GM21528 (cell line): ENCODE measurements at regions not wholly inside any gene's neighbourhood (a gene's known extent, or its start where the extent isn't known, plus 50 kb on each side); places are given as distances from the start of the nearest gene placed in this dataset.
"Not testable (repeated sequence)": the region's sequence is repeated elsewhere in the genome, so short reads cannot be mapped to it uniquely, and the experiment has no call there.

Source experiments
- ATAC-seq: cut with Tn5 transposase; IDR thresholded peaks from one replicate; pipeline ENCODE4 v1.9.1; 2021; ENCODE audit warnings: mild to moderate bottlenecking, moderate library complexity; ENCODE audit not compliant: unreplicated experiment, low FRiP score

DNA sequence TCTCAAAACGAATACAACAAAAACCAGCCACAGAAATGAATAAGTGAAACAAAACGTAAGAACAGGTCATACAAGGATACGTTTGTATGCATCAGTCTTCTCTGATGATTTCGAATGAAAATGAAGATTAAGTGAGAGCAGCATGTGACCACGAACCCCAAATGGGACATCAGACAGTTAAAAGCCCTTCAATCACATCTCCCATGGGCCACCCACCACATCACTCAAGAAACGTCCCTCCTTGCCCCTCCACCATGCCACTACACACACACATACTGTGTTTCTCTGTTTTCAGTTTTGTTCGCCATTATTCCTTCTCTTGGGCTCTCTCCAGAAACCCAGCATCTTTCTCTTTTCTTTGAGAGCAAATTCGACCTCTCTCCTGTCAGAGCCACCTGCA is 355.6 kb upstream of the KAZN start:
- ATAC-seq = no peak

DNA sequence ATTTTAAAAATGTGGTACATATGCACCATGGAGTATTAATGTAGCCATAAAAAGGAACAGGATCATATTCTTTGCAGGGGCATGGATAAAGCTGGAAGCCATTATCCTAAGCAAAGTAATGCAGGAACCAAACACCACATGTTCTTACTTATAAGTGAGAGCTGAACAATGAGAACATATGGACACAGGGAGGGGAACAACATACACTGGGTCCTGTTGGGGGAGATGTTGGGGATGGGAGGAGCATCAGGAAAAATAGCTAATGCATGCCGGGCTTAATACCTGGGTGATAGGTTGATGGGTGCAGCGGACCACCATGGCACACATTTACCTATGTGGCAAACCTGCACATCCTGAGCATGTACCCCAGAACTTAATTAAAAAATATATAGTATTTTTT is 352.5 kb upstream of the KAZN start:
- ATAC-seq = no peak

DNA sequence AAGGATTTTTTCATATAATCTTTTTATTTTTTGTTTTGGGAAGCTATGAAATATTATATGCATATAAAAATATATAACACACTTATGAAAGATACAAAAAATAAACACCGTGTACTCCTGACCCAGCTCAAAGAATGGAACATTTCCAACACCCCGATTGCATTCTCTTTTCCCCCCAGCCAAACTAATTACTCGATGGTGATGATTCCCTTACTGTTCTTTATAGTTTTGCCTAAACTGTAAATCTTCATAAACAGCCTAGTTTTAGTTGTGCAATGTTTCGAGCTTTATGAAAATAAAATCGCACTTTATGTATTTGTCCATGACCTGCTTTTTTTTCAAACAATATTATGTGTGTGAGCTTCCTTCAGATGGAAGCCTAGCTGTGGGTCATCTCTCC is 352.0 kb upstream of the KAZN start:
- ATAC-seq = no peak

DNA sequence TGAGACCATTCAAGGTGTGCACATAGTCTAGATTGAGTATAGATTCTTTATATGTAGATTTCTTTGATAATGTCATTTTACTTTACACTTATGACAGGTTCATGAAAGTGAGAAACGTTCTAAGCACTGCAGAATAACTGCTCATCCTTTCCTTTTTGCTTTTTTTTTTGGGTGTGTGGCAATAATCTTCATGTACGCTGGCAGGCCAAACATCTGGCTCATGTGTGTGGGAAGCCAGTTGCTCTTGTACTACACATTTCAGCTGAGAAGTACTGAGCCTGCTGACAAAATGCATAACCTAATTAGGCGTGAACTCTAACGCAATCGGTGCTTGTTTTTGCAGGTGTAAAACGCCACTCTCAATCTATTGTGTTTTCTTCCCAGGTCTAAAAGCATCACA is 350.8 kb upstream of the KAZN start:
- no peak for ATAC-seq

DNA sequence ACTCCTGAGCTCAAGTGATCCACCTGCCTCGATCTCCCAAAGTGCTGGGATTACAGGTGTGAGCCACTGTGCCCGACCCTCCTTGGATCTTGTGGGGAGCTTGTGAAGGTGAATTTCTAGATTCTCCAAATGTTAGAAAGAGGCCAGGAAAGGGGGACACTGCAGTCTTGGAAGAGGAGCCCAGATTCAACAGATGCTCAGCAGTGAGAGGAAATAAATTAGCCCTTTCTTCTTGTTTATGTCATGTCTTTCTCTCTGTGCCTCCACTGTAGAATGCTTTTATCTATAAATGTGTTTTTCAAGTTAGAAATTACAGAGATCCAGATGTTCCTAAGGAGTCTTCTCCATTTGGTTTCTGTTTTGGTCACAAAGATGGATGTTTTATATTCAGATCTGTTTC is 346.6 kb upstream of the KAZN start:
- no peak for ATAC-seq

DNA sequence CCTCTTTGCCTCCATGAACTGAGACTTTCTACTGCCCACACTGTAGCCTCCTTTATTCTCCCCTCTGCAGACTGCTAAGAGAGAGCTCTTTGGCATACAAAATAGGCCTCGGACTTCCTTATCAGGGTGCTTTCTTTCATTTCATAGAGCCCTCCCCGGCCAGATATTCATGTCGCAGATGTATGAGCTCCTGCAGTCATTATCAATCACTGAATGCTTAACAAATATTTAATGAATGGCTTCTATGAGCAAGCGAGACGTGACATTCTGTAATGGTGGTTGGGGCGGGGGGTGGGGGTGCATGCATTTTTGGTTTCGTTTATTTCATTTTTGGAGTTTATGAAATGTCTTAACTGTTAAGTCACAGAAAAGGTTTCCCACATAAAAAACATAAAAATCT is 344.8 kb upstream of the KAZN start:
- ATAC-seq = no peak

DNA sequence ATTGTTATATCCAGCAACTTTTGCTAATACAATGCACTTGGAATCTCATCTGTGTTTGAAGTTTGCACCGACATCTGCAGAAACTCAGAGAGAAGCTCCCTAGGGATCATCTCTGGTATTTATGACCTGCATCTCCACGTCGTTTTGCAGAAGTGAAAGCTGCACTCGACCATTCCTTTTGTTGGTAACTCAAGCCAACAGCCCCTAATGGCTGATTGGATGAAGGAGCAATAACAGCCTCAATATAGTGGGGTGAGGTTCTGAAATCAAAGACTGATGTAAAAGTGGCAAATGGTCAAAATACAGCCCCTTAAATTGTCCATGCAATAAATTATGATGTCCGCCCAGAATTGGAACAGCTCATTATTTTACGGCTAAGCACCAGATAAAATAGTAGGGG is 344.2 kb upstream of the KAZN start:
- ATAC-seq = no peak

DNA sequence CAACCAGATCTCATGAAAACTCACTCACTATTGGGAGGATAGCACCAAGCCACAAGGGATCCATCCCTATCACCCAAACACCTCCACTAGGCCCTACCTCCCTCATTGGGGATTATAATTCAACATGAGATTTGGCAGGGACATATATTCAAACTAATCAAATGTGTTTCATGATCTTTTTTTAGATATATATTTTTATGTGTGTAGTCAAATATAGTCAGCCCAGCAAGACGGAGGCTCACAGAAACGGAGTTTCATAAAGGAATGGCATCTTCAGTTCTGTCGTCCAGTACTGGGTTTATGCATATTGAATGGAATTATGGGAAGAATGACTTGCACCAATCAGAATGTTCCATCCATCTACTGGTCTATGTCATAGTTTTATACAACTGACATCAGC is 343.3 kb upstream of the KAZN start:
- ATAC-seq = no peak

DNA sequence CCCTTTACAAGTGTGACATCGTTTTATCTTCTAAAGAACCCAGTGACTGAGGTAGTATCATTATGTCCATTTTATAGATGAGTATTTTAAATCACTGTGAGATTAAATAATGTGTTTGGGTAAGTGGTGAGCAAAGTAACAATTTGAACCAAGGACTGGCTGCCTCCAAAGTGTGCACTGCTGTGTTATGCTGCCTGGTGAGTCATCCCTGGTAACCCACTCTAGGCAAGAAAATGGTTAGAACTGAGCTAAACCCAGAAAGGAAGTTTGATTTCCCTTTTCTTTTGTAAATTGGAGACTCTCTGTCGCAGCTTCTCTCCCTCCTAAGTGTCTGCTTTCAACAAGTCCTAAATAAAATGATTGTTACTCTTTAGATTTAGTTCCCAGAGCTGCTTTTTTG is 342.8 kb upstream of the KAZN start:
- no peak for ATAC-seq

DNA sequence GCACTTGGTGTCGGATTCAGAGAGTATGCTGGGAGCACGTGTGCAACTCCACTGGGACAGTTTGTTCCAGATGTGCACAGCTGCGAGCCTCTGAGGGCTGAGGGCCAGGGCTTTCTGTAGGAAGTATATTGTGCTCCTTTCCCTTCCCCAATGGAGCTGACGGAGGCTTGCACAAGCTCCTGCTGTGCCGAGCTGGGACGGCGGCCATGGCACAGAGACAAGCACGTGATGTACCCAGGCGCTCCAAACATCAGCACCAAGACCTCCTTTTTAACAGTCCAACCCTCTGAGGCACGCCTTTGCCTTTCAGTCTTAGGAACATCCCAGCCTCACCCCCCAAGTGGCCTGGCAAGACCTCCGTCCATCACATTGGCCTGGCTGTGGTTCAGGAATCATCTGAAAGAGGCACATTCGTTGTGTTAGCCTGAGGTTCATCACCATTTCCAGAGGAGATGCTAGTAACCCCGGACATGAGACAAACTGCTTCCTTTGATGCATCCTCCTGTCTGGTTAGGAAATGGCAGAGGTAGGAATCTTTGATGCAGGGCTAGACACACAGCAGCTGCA is 339.2 kb upstream of the KAZN start:
- ATAC-seq = no peak

DNA sequence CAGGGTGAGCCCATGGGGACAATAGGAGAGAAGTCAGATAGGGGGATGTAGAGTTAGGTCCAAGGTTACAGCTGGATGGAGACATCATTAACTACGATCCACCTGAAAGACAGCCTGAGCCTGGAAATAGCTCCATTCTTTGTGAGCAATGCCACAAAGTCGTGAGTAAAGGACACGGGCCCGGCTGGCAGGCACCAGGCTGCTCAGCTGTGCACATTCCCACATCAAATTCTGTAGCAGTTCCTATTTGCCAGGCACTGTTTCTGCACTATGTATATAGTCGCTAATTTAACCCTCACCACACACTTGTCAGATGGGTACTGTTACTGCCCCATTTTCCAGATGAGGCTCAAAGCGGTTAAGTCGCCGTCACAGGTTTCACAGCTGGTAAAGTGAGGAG is 338.0 kb upstream of the KAZN start:
- no peak for ATAC-seq

DNA sequence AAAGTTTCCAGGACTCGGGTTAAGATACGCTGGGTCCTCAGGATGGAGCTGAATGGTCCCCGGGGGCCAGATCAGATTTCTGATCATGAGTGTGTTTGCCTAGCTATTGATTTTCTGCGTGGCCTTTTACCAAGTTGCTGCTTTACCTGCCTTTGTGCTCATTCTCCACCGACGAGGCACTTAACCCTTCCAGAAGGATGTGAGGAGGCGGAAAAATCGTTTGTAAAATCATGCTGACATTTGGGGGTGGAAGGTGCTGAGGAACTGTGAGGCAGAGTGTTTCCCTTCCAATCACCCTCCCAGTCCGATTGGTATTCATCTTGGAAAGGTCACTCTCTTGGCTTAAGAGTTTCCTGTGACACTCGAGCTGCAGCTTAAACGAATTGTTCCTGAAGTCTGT is 337.1 kb upstream of the KAZN start:
- ATAC-seq = no peak

DNA sequence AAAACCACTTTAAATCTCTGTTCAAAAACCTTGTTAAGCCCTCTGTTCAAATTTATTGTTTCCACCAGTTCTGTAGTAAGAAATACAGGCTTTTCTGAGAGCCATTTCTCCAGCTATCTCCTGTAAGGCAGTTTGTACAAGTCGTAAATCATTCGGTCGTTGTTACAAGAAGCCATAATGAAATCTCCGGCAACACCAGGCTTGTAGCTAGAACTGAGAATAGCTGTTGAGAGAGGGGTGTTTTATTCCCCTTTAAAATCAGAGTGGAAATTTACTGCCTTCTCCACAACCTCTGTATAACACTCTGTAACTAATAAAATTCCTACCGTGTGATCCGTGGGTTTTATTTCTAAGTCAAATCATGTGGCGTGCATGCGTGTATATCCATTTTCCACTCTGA is 335.8 kb upstream of the KAZN start:
- no peak for ATAC-seq

DNA sequence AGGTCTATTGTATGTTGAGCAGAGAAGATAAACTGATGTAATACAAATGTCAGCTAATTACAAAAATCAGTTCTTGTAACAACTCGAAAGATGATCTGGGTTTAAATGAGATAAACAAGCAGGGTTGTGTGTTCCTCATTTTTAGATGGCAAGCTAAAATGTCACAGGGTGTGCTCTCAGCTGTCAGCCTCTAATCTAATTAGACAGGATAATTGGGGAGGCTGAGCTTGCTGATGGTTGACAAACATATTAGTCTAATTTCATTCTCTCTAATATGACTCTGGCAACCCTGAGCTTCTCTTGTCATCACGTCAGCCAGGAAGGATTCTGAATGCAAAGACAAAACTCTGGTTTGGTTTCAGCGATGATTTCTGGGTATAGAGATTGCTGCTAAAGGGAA is 335.3 kb upstream of the KAZN start:
- no peak for ATAC-seq

DNA sequence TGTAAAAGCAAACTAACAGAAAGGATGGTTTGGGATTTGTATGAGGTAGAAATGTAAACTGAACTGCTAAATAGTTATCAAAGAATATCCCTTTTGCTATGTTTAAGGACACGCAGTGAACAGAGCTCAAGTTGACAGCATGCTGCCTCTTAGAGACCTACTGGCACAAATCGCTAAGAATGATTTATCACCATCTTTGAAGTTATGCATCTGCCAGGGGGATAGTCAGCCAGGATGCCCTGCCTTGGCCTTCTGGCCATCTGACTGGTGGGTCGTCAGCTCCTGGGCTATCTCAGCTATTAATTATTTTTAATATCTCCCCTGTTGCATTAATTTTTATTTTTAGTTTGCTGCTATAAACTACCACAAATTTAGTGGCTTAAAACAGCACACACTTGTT is 334.8 kb upstream of the KAZN start:
- ATAC-seq = no peak

DNA sequence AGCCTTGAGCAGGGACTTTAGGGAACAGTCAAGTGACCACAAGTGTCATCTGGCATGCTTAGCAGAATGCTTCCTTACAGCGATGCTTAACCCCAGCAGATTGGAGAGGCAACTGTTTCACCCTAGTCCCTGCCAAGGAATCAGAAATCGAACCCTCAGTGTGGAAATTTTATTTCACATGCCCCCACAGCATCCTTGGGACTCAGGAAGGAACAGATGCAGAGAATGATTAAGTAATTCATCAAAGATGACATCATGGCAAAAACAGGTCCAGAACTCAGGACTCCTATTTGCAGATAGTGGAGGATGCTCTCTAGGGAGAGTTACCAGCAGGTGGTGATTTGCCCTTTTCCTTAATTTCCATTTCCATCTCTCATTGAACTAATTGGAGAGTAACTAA is 333.0 kb upstream of the KAZN start:
- no peak for ATAC-seq

DNA sequence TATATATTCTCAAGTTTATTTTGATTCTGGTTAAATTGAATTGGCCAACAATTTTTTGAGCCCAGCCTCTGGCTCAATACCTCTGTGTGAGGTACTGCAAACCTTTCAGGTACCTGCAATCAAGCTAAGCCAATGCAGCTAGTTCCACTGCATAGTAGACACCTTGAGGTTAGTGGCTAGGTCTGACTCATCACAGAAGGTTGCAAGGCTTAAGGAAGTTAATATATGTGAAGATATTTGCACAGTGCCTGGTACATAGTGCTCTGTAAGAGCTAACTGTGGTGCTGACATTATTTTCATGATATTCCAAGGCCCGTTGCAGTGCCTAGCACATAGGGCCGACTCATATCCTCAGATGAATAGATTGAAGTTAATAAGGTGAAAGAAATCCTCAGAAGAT is 330.5 kb upstream of the KAZN start:
- no peak for ATAC-seq

DNA sequence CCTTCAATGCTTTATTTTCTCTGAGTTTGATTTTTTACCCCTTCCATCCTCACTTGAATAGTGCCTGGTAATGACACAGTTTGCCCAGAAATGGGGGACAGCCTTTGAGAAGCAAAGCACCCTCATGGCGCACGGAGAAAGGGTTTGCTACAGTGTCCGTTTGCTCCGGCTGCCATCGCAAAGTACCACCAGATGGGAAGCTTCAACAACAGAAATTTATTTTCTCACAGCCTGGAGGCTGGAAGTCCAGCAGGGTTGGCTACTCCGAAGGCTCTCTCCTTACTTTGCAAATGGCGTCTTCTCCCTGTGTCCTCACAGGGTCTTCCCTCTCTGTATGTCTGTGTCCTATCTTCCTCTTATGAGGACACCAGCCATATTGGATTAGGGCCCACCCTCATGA is 327.7 kb upstream of the KAZN start:
- no peak for ATAC-seq

DNA sequence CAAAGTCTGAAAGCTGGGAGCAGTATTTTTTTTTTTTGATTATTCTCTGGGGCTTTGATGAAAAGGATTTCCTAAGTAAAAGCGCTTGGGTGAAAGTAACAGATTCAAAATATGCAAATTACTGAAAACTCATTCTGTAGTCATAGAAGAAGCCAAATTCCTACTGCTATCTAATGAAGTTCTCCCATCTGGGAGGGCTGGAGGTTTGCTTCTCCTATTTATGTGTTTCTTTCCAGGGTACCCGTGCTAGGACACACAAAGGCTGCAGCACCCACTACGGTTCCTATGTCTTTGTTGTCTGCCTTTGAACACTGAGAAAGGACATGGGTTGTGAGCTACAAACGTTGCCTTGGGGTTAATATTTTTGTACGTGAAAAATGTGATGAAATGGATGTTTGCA is 324.7 kb upstream of the KAZN start:
- no peak for ATAC-seq

DNA sequence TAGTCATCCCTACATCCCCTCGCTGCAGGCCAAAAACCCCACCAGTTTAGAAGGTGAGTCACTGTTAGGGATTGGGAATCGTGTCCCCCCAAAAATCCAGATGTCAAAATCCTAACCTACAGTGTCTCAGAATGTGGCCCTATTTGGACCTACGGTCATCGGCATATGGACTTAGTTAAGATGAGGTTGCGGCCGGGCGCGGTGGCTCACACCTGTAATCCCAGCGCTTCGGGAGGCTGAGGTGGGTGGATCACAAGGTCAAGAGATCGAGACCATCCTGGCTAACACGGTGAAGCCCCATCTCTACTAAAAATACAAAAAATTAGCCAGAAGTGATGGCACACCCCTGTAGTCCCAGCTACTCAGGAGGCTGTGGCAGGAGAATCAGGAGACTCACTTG is 318.6 kb upstream of the KAZN start:
- ATAC-seq = not testable (repeated sequence)

DNA sequence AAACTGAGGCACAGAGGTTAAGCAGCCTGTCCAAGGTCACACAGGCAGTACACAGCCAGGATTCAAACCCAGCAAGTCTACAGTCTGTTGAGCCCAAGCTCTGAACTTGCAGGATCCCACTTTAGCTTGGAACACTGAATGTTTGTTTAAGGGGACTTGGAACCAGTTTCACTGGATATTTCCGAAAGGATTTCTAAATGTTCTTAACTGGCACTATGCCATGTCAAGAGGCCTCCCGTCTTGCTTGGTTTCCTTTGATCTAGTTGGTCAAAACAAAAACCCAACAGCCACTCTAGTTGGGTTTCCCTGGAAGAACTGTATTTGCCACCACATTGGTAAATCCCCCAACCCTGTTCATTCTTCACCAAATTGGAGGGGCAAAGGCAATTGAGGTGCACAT is 317.6 kb upstream of the KAZN start:
- ATAC-seq = no peak

DNA sequence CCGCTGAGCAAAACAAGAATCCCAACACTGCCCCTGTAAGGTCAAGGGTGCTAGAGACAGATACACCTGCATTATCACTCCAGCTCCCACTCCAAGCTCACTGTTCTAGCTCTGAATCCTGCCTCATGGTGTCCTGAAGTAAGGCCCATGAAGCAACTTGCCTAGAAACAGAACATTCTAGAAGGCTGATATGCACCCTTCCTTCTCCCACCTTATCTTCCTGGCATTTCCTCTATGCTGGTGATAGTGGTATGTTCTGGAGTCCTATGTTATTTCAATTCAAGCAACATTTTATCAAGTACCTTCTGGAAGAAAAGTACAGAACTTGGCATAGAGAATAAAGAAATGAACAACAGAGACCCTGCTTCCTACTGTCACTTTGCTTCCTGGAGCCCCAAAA is 317.1 kb upstream of the KAZN start:
- no peak for ATAC-seq

DNA sequence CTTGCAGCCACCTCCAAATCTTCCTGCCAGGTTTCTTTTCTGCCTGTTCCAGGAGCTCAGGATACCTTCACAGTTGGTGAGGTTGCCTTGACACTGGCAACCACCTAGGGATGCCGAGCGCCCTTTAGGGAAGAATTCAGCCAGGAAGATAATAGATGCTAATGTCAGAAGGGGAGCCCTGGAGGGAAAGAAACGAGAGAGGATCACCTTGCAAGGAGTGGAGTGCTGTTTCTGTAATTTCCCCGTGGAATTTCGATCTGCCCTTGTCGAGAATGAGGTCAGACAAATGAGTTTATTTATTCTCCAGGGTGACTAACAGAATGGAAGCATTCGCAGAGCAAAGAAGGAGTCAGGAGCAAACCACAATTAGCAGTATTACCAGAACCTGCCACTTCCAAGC is 315.8 kb upstream of the KAZN start:
- no peak for ATAC-seq
